GM18519 (cell line): ENCODE measurements at regions not wholly inside any gene's neighbourhood (a gene's known extent, or its start where the extent isn't known, plus 50 kb on each side); places are given as distances from the start of the nearest gene placed in this dataset.
"Not testable (repeated sequence)": the region's sequence is repeated elsewhere in the genome, so short reads cannot be mapped to it uniquely, and the experiment has no call there.

Experiments
- ATAC-seq: cut with Tn5 transposase; IDR thresholded peaks from one replicate; pipeline ENCODE4 v1.9.1; 2021; ENCODE audit warnings: mild to moderate bottlenecking, moderate library complexity; ENCODE audit not compliant: unreplicated experiment, low FRiP score

- peak; percentile 98 for ATAC-seq
These were observed 60.6 kb upstream of the EMB start for GRCh38 chr5:50501491-50502228.

- not testable (repeated sequence) for ATAC-seq
These were observed 72.0 kb upstream of the EMB start for GRCh38 chr5:50513028-50513457.

DNA sequence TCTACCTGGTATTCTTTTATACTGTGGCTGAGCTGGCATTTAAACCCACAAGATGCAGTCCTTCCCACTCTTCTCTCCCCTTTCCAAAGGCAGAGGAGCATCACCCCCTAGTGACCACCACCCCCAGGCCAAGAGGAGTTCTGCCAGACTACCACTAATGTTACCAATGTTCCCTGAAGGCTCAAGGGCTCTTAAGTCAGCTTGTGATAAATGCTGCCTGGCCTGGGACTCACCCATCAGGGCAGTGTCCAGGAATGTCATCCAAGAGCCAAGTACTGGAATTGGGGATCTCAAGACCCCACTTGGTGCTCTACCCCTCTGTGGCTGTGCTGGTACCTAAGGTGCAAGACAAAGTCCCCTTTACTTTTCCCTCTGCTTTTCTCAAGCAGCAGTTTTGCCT is 80.0 kb upstream of the EMB start:
- not testable (repeated sequence) for ATAC-seq

- ATAC-seq, result not testable (repeated sequence)
These were observed 86.5 kb upstream of the EMB start for GRCh38 chr5:50527514-50528060.

DNA sequence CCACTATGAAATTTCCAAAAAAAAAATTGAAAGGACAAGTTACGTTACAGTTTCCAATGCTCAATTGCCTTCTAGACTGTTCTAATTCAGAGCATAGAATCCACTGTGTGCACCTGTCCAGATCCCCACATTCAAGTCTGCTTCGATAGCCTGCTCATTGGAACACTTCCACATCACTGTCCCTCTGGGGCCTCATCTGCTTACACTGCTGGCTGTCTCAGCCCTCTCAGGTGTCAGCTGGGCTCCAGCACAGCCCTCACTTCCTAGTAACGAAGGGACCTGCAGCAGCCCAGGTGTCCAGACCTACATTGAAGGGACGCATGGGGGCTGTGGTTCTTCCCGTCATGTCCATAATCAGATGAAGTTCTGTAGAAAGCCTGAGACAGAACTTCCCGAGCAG is 94.3 kb upstream of the EMB start:
- no peak for ATAC-seq

DNA sequence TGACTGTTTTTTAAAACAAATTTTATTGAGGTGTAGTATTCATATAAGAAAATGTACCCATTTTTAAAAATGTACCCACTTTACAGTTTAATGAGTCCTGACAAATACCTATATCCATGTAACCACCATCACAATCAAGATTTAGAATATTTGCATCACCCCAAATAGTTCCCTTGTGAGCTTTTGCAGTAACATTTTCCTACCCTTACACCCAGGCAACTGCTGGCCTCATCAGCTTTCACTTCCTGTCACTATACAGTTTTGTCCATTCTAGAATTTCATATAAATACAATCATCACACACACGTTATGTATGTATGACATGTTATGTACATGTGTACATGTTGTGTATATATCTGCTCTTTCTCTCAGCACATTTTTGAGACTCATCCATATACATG is 96.4 kb upstream of the EMB start:
- peak; percentile 86 for ATAC-seq

- peak; percentile 93 for ATAC-seq
These were observed 106.2 kb upstream of the EMB start for GRCh38 chr5:50547303-50547702.

- ATAC-seq, result no peak
These were observed 109.2 kb upstream of the EMB start for GRCh38 chr5:50550267-50550666.

DNA sequence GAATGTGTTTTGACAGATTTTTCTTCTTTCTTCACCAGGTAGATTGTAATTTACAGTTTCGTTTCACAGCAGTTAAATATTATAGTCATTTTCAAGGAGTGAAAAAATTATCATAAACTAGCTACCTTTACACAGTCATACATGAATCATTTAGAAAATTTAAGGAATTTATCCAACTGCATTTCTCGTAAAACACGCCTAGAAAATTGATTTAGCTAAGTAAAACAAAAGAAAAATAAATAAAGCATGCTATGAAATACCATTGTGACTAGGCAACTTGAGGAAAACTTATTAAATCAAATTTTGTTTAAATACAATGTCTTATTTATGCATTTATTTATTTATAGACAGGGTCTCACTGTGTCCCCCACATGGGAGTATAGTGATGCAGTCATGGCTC is 109.9 kb upstream of the EMB start:
- ATAC-seq, result no peak

DNA sequence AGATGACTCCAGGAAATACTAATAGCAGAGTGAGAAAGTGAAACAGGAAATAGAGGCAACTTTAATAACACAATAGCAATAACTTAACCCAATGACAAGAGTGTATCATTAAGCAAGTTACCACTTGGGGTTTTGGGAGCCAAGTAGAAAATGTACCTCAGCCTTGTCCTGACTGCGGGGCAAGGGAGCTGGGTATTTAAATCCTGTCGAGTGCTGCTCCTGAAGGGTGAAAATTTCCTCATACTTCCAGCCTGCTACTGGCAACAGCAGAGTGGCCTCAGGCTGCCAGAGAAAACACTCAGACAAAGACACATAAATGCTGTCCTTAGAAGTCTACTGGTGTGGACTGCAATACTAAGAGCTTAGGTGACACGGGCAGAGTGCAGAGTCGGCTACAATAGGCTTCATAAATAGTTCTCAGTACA is 112.5 kb upstream of the EMB start:
- ATAC-seq, result no peak

GRCh38 chr5:50558640-50559039 is 107.8 kb upstream of the PARP8 start:
- not testable (repeated sequence) for ATAC-seq

DNA sequence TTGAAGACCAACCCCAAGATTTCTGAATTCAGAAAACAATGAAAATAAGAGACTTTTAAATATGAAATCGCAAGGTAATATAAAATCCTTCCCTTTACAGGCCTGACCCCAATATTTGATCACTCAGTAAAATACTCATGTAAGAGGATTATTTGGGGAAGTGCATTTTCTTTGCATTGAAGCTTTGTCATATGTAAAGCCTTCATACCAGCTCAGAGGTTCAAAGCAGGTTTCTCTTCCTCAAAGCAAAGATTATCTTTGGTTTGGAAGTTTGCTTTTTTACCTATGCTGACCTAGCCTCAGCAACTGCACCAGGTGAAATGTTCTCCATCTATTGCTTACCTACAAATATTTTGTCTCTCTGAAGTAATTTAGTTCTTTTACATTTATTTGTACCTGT is 106.5 kb upstream of the PARP8 start:
- ATAC-seq, result no peak

DNA sequence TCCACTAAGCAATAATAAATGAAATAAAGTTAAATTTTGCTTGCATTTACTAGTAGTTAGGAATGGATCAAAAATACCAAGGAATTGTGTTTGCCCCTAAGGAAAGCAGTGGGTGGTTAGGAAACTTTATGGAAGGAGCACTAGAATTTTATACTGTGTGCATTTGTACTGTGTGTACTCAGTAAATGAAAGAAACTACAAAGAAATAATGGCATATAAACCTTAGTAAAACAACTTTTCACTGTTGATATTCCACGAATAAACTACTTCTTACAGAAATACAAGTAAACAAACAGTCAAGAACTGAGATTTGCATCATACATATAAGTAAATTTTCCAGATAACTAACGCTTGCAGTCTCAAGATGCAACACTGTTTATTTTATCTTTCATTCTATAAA is 103.7 kb upstream of the PARP8 start:
- no peak for ATAC-seq

GRCh38 chr5:50564079-50564478 is 102.4 kb upstream of the PARP8 start:
- ATAC-seq, result peak; percentile 75

- ATAC-seq, result no peak
These were observed 101.9 kb upstream of the PARP8 start for GRCh38 chr5:50564558-50564957.

GRCh38 chr5:50574121-50574520 is 92.3 kb upstream of the PARP8 start:
- no peak for ATAC-seq

DNA sequence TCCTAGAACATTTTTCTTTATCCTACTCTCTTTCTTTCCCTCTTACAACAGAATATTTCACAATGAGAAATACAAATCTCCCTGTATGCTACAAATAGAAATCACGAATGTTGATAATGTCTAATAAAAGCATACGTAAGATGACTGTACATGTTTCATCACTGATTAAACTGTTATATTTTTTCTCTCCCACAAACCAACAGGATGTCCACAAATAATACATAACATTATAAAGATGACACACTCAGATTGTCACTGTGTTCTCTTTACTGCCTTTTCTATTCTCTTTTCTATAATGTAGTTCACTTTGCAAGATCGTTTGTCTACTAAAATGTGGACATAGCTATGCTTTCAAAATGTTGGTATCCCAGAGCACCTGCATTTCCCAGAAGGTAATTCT is 90.7 kb upstream of the PARP8 start:
- no peak for ATAC-seq

DNA sequence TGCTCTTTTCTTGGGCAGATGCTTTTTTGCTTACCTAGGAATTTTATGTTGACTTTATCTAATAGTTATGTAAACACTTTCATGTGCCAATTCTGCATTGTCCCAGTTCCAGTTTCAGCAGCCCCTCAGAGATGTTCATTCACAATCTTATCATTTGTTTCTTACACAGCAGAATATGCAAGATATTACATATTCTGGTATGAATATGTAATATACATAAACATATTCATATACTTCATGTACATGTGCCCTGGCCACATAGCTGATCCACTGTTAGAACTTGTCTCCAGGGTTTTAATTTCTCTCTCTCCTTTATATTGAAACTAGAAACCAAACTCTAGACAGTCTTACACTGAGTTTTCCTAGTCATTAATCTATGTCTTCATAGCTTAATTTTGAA is 90.2 kb upstream of the PARP8 start:
- ATAC-seq, result no peak

DNA sequence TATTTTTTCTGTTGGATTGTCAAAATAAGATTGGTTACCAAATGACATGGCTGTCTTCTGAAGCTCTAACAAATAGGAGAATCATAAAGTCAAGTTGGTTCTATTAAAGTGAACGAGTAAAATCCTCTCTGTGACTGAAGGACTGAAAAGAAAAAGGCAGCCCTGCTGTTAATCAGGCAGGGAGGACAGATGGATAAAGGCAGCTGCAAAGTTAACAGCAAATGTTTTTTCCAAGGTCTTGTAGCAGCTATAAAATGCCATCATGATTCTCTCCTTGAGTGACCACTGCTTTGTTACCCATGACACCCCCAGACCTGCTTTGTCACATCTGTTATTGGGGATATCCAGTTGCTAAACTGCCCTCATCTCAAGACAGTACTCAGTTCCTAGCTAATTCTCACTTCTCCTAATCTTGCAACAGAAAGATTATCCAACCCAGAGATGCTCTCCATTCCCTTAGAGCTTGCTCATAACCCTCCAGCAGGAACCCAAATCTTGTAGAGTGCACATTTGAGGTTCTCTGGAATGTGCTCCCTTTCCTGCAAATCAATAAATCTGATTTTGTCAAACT is 89.7 kb upstream of the PARP8 start:
- no peak for ATAC-seq

GRCh38 chr5:50580506-50580905 is 85.9 kb upstream of the PARP8 start:
- no peak for ATAC-seq

GRCh38 chr5:50581845-50582244 is 84.6 kb upstream of the PARP8 start:
- not testable (repeated sequence) for ATAC-seq

GRCh38 chr5:50582699-50583098 is 83.7 kb upstream of the PARP8 start:
- no peak for ATAC-seq
